ENCODE measurements at regions not wholly inside any gene's neighbourhood (a gene's known extent, or its start where the extent isn't known, plus 50 kb on each side); places are given as distances from the start of the nearest gene placed in this dataset.

DNA sequence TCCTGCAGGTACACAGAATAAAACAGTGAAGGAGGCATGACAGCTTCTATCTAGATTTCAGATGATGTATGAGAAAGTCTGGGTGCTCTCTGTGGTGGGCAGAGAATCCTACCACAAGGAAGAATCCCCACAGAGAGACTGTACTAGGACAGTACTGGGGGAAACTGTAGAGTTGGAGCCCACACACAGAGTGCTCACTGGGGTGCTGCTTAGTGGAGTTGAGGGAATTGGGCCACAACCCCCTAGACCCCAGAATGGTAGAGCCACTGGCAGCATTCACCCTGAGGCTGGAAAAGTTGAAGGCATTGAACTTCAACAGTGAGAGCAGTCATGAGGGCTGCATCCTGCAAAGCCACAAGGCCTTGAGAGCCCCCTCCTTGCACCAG lies 62.2 kb upstream of the TNFRSF21 start:
- TF ChIP-seq, protein P1, sequence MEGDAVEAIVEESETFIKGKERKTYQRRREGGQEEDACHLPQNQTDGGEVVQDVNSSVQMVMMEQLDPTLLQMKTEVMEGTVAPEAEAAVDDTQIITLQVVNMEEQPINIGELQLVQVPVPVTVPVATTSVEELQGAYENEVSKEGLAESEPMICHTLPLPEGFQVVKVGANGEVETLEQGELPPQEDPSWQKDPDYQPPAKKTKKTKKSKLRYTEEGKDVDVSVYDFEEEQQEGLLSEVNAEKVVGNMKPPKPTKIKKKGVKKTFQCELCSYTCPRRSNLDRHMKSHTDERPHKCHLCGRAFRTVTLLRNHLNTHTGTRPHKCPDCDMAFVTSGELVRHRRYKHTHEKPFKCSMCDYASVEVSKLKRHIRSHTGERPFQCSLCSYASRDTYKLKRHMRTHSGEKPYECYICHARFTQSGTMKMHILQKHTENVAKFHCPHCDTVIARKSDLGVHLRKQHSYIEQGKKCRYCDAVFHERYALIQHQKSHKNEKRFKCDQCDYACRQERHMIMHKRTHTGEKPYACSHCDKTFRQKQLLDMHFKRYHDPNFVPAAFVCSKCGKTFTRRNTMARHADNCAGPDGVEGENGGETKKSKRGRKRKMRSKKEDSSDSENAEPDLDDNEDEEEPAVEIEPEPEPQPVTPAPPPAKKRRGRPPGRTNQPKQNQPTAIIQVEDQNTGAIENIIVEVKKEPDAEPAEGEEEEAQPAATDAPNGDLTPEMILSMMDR (IDR thresholded peaks at IDR 0.05; ENCODE audit: insufficient read depth, low read length, poor library complexity, severe bottlenecking) = no peak
- no peak for TF ChIP-seq EZH2phosphoT487 (conservative IDR thresholded peaks at IDR 0.05; ENCODE audit: low read length)

Measured in SU-DHL-6 (cell line).